NCI-H345 (cell line): ENCODE measurements at regions not wholly inside any gene's neighbourhood (a gene's known extent, or its start where the extent isn't known, plus 50 kb on each side); places are given as distances from the start of the nearest gene placed in this dataset.

ENCODE experiments used
- DNase-seq: peaks from one replicate; lab custom pipeline; 2025; lab: John Stamatoyannopoulos, UW

- DNase-seq = no peak
Observed at GRCh38 chr9:86695910-86696424, 251.3 kb downstream of the GAS1 start.

- DNase-seq = no peak
Observed at GRCh38 chr9:86690034-86690433, 257.3 kb downstream of the GAS1 start.

GRCh38 chr9:86687788-86688187, 259.5 kb downstream of the GAS1 start:
- no peak for DNase-seq

GRCh38 chr9:86685556-86685955, 261.8 kb downstream of the GAS1 start:
- DNase-seq = no peak

- DNase-seq = no peak
Observed at GRCh38 chr9:86684148-86684547, 263.2 kb downstream of the GAS1 start.

GRCh38 chr9:86682240-86682639, 265.1 kb downstream of the GAS1 start:
- DNase-seq = no peak

- no peak for DNase-seq
Observed at GRCh38 chr9:86679909-86680308, 267.4 kb downstream of the GAS1 start.

GRCh38 chr9:86676396-86676795, 270.9 kb downstream of the GAS1 start:
- no peak for DNase-seq

GRCh38 chr9:86675805-86676204, 271.5 kb downstream of the GAS1 start:
- no peak for DNase-seq

GRCh38 chr9:86674487-86674886, 272.8 kb downstream of the GAS1 start:
- no peak for DNase-seq

- DNase-seq = no peak
Observed at GRCh38 chr9:86672966-86673365, 274.3 kb downstream of the GAS1 start.

- DNase-seq = no peak
Observed at GRCh38 chr9:86672301-86672700, 275.0 kb downstream of the GAS1 start.

- no peak for DNase-seq
Observed at GRCh38 chr9:86671018-86671417, 276.3 kb downstream of the GAS1 start.

GRCh38 chr9:86670536-86670935, 276.8 kb downstream of the GAS1 start:
- no peak for DNase-seq

GRCh38 chr9:86670076-86670475, 277.2 kb downstream of the GAS1 start:
- DNase-seq = no peak

GRCh38 chr9:86669422-86669821, 277.9 kb downstream of the GAS1 start:
- no peak for DNase-seq

- no peak for DNase-seq
Observed at GRCh38 chr9:86668488-86668887, 278.8 kb downstream of the GAS1 start.

- DNase-seq = no peak
Observed at GRCh38 chr9:86667307-86667706, 280.0 kb downstream of the GAS1 start.

GRCh38 chr9:86665416-86665815, 281.9 kb downstream of the GAS1 start:
- DNase-seq = no peak

- DNase-seq = no peak
Observed at GRCh38 chr9:86664603-86665002, 282.7 kb downstream of the GAS1 start.

- DNase-seq = no peak
Observed at GRCh38 chr9:86663905-86664304, 283.4 kb downstream of the GAS1 start.

- DNase-seq = no peak
Observed at GRCh38 chr9:86662890-86663468, 284.3 kb downstream of the GAS1 start.

GRCh38 chr9:86660146-86660943, 287.0 kb downstream of the GAS1 start:
- no peak for DNase-seq
